Urothelium cell line (cell line): ENCODE measurements at regions not wholly inside any gene's neighbourhood (a gene's known extent, or its start where the extent isn't known, plus 50 kb on each side); places are given as distances from the start of the nearest gene placed in this dataset.
"Not testable (repeated sequence)": the region's sequence is repeated elsewhere in the genome, so short reads cannot be mapped to it uniquely, and the experiment has no call there.

Experiments used
- DNase-seq: peaks from one replicate; pipeline ENCODE4 v3.0.0; 2011; ENCODE audit warnings: low spot score, mixed read lengths
- FAIRE-seq: peaks from 2 replicates; lab custom pipeline; 2011; peaks lifted over from hg19 to GRCh38; lab: Jason Lieb, UNC

GRCh38 chr16:88224131-88224898 is 158.4 kb upstream of the ZNF469 start:
- FAIRE-seq, DNase-seq: not testable (repeated sequence)

GRCh38 chr16:88225640-88226230 is 157.0 kb upstream of the ZNF469 start:
- not testable (repeated sequence) for FAIRE-seq, DNase-seq

GRCh38 chr16:88226302-88226701 is 156.5 kb upstream of the ZNF469 start:
- DNase-seq, FAIRE-seq: not testable (repeated sequence)

- FAIRE-seq, DNase-seq: not testable (repeated sequence)
These were observed 155.6 kb upstream of the ZNF469 start for GRCh38 chr16:88227026-88227721.

- not testable (repeated sequence) for DNase-seq
These were observed 154.9 kb upstream of the ZNF469 start for GRCh38 chr16:88227722-88228482.

GRCh38 chr16:88228751-88229150 is 154.0 kb upstream of the ZNF469 start:
- not testable (repeated sequence) for FAIRE-seq, DNase-seq

More at GRCh38 chr16:88227722-88228482, 154.9 kb upstream of the ZNF469 start:
- FAIRE-seq, result not testable (repeated sequence)

GRCh38 chr16:88229710-88230109 is 153.0 kb upstream of the ZNF469 start:
- not testable (repeated sequence) for DNase-seq, FAIRE-seq

- DNase-seq, FAIRE-seq: not testable (repeated sequence)
These were observed 152.3 kb upstream of the ZNF469 start for GRCh38 chr16:88230276-88230966.

- FAIRE-seq, result peak; percentile 48
- DNase-seq, result not testable (repeated sequence)
These were observed 151.7 kb upstream of the ZNF469 start for GRCh38 chr16:88230967-88231615.

GRCh38 chr16:88231839-88232238 is 150.9 kb upstream of the ZNF469 start:
- not testable (repeated sequence) for FAIRE-seq, DNase-seq

GRCh38 chr16:88232401-88233258 is 150.1 kb upstream of the ZNF469 start:
- not testable (repeated sequence) for FAIRE-seq, DNase-seq

- not testable (repeated sequence) for DNase-seq, FAIRE-seq
These were observed 148.9 kb upstream of the ZNF469 start for GRCh38 chr16:88233621-88234420.

GRCh38 chr16:88234421-88235271 is 148.1 kb upstream of the ZNF469 start:
- peak; percentile 18 for DNase-seq

GRCh38 chr16:88235691-88236090 is 147.1 kb upstream of the ZNF469 start:
- DNase-seq, FAIRE-seq: not testable (repeated sequence)

More at GRCh38 chr16:88234421-88235271, 148.1 kb upstream of the ZNF469 start:
- peak; percentile 78 for FAIRE-seq

GRCh38 chr16:88236229-88236628 is 146.5 kb upstream of the ZNF469 start:
- FAIRE-seq, DNase-seq: not testable (repeated sequence)

- FAIRE-seq, DNase-seq: not testable (repeated sequence)
These were observed 145.4 kb upstream of the ZNF469 start for GRCh38 chr16:88237314-88237713.
